HG02642 (cell line): ENCODE measurements at regions not wholly inside any gene's neighbourhood (a gene's known extent, or its start where the extent isn't known, plus 50 kb on each side); places are given as distances from the start of the nearest gene placed in this dataset.
"Not testable (repeated sequence)": the region's sequence is repeated elsewhere in the genome, so short reads cannot be mapped to it uniquely, and the experiment has no call there.

Source experiments
- ATAC-seq: cut with Tn5 transposase; IDR thresholded peaks from one replicate; pipeline ENCODE4 v1.9.1; 2021; ENCODE audit warnings: mild to moderate bottlenecking; ENCODE audit not compliant: unreplicated experiment, poor library complexity

DNA sequence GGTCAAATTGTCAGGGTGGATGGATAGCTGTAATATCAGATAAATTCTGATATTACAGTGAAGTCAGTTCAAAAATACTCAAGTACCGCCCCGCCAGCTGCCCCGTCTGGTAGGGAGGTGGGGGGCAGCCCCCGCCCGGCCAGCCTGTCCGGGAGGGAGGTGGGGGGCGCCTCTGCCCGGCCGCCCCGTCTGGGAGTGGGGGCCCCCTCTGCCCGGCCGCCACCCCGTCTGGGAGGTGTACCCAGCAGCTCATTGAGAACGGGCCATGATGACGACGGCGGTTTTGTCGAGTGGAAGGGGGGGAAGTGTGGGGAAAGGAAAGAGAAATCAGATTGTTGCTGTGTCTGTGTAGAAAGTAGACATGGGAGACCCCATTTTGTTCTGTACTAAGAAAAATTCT is 175.8 kb upstream of the LMCD1 start:
- ATAC-seq, result not testable (repeated sequence)

DNA sequence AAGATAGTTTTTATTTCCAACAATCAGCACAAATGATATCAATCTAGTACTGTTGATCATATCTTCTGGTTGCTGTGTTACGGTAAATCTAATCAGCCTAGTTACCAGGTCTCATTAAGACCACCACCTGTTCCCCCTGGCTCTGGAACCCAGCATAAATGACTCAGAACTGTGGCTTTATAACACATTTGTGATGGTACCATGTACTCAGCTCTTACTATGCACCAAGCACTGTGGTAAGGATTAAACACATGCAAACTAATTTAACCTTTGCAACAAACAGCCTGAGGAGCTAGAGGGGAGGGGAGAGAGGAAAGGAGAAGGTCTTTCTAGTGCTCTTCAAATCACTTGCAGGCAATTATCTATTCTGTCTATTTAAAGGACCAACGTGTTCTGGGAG is 173.9 kb upstream of the LMCD1 start:
- no peak for ATAC-seq

DNA sequence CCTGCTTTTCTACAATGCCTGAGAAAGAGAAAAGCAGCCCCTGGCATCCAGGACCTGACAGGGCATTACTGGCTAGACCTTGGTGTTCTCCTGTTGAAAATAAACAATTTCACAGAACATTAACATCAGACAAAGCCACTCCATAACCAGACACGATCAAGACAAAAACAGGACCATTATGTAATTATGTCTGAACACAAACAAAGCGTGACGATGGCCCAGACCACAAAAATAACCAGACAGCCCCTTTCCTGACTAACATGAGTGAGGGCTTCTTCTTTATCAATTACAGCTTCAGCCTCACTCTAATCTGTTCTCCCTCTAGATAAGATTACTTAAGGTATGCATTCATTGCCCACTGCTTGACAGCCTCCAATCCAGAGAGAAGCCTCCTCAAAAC is 172.7 kb upstream of the LMCD1 start:
- no peak for ATAC-seq

DNA sequence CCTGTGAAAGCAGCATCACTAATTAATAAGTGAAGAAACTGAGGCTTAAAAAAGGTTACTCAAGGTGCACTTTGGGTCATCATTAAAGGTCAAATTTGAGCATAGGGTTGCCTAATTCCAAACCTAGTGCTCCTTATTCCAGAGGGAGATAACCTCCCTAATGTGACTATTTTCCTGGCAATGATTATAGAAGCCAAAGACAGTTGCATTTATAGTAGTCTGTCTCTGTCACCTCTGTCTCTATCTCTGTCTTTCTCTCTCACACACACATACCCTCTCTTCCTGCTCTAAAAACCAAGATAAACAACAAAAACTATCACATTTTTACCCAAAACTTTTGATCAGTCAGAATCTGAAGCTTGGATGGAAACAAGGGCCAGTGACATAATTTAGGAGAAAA is 172.0 kb upstream of the LMCD1 start:
- no peak for ATAC-seq

DNA sequence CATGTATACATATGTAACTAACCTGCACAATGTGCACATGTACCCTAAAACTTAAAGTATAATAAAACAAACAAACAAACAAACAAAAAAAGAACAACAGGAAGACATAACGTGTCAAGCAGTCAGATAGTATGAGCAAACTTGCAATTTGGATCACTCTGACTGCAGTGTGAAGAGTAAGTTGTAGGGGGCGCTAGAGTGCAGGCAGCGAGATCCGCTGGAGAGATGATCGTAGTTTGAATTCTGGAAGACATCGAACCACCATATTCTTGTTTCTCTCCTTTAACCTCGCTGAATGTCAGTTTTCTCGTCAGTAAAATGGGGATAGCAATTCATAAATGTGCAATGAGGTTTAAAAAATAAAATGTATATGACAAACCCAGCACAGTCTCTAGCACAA is 165.2 kb upstream of the LMCD1 start:
- no peak for ATAC-seq

GRCh38 chr3:8338424-8338823 is 163.2 kb upstream of the LMCD1 start:
- no peak for ATAC-seq

DNA sequence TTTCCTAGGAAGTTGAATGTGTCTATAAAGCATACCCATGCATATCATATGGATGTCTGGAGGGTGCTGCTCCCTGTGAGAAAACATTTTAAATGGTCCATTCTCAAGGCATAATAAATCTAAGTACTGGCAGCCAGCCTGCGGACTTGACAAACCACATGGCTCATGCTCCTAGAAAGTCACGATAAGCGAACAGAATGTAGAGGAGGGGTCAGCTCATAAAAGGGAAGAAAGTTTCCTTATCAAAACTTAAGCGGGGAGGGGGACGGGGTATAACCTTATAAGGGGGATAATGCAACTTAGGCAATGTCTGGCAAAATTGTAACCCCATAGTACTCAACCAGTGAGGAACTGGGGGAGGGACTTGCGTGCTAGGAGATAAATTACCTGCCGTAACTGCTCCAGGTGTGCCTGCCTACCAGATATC is 159.8 kb upstream of the LMCD1 start:
- no peak for ATAC-seq

- ATAC-seq, result no peak
These were observed 158.6 kb upstream of the LMCD1 start for GRCh38 chr3:8343058-8343457.

DNA sequence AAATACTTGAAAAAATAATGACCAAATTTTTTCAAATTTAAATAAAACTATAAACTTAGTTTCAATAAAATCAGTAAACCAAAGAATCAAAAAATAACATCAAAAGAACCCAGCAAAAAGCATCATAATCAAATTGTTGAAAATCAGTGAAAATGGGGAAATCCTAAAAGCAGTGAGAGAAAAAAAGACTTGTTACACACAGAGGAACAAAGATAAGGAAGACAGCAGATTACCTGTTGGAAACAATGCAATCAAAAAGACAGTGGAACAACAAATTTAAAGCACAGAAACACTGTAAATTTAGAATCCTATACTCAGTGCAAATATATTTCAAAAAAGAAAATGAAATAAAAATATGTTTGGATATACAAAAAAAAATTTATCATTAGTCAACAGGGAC is 156.2 kb upstream of the LMCD1 start:
- ATAC-seq, result no peak

- no peak for ATAC-seq
These were observed 153.5 kb upstream of the LMCD1 start for GRCh38 chr3:8348076-8348475.

- no peak for ATAC-seq
These were observed 149.1 kb upstream of the LMCD1 start for GRCh38 chr3:8352475-8352874.

DNA sequence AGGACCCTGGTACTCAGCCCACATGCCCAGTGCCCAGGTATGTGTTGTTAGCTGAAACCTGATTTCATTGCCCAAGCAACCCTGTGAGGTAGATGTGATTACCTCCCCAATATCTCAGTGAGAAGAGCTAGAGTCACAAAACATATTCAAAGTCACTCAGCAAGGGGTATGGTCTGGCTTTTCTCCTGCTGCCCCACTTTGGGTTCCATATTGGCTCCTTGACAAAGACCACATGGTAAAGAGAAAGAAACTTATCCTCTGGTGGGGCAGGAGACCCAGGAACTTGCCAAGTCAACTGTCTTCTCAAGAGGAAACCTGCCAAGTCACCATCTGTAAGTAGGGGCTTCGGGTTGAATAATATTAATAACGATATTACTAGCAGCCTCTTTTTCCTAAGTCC is 148.3 kb upstream of the LMCD1 start:
- ATAC-seq, result no peak

DNA sequence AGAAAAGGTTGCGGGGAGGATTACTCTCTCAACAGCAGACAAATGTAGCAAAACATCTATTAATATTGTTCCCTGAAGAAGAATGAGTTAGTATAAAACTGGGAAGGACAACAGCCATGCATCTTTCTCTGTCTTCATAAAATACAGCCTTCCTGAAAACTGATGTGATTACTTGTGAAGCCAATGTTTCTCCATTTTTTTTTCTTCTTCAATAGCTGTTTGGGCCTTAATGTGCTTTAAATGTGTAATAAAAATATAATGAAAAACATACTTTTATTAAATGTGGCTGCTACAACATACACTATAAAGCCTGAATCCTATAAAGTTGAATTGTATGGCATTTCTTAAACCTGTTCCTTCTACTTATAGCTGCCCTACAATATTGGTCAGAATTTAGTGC is 146.3 kb upstream of the LMCD1 start:
- no peak for ATAC-seq

DNA sequence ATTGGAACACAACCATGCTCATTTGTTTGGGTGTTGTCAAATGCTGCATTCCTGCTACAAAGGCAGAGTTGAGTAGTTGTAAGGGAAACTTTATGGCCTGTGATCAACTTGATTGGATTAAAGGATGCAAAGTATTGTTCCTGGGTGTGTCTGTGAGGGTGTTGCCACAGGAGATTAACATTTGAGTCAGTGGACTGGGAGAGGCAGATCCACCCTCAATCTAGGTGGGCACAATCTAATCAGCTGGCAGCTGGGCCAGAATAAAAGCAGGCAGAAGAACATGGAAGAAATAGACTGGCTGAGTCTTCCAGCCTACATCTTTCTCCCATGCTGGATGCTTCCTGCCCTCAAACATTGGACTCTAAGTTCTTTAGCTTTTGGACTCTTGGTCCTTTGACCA is 145.6 kb upstream of the LMCD1 start:
- not testable (repeated sequence) for ATAC-seq

DNA sequence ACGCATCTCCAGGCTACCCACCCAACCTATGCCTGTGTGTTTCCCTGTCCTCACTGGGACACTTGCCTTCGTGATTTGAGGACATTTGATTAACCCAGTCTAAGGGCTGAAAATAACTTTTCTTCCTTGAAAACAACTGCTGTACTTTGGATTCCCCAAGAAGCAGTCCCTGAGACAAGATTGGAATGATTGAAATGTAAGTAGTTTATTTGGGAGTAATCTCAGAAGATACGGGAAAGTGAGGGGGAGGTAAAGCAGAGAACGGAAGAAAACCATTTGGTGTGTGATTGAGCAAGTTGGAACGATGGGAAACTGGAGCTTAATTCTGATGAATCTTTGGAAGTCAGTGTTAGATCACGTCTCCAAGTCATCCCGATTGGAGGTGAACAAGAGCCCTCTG is 143.8 kb upstream of the LMCD1 start:
- ATAC-seq, result no peak

DNA sequence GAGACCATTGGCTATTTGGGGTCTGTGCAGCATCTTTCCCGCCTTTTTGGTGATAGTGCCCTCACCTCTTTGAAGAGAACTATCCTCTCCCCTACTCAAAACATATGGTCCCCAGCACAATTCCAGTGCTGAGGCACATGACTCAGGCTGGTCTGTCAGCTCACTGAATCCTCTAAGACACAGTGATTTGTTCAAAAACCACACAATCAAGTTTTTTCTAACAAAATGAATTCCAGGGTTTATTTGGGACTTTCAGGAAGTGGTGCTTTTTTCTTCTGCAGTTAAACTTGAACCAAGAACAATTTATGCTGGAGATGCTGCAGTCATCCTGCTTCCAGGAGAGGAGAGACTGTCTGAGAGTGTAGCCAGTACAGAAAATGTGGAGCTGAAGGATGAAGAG is 142.5 kb upstream of the LMCD1 start:
- ATAC-seq, result no peak

GRCh38 chr3:8363200-8363599 is 138.4 kb upstream of the LMCD1 start:
- ATAC-seq, result no peak

- ATAC-seq, result no peak
These were observed 136.1 kb upstream of the LMCD1 start for GRCh38 chr3:8365541-8365940.

GRCh38 chr3:8366219-8366810 is 135.3 kb upstream of the LMCD1 start:
- ATAC-seq, result no peak

DNA sequence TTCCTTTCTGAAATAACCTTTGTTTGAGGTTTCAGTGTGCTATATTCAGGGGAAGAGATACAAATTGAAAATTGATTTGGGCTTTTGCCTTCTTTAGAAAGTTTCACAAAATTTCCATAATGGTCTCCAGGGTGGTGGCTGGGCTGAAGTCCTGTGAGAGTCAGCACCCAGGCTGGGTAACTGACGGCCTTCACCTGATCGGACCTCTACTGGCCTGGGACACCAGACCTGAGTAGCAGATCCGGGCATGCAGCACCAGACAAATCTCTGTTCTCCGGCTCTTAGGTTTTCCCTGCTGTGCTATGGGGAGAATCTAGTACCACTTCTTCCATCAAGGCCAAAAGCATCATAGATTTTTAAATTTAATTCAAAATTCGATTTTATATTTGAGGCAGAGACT is 133.0 kb upstream of the LMCD1 start:
- no peak for ATAC-seq

DNA sequence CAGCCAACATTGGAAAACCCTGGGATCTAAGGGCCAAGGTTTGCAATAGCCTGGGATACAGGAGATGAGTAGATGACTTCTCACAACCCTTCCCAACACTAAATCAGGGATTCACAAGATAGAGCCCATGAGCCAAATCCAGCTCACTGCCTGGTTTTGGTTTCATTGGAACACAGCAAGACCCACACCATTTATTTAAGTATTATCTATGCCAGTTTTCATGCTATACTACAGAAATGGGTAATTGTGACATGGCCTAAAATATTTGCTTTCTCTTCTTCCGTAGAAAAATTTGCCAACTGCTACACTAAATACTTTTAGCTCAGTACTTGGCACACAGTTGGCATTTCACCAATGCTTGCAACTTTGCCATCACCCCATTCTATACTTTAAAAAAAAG is 132.0 kb upstream of the LMCD1 start:
- no peak for ATAC-seq

DNA sequence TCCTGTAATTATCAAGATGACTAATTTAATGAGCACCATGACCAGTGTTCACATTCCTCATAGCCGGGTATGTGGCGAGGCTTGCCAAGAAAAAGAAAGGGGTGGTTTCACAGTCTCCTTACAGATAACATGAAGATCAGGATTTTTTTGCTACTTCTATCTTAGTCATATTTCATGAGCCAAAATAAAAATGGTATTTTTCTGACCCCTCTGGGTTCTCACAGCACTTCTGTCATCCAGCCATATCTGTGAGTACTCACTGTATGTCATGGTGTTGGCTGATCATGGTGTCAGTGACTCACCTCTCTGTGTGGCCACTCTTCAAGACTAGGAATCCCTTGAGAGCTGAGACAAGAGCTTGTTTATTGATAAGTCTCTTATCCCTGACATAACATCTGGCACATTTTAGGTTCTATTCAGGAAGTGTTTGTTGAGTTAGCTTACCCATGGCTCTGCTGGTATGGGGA is 130.5 kb upstream of the LMCD1 start:
- ATAC-seq, result no peak

- no peak for ATAC-seq
These were observed 129.6 kb upstream of the LMCD1 start for GRCh38 chr3:8371960-8372463.
